ENCODE measurements at regions not wholly inside any gene's neighbourhood (a gene's known extent, or its start where the extent isn't known, plus 50 kb on each side); places are given as distances from the start of the nearest gene placed in this dataset.

DNA sequence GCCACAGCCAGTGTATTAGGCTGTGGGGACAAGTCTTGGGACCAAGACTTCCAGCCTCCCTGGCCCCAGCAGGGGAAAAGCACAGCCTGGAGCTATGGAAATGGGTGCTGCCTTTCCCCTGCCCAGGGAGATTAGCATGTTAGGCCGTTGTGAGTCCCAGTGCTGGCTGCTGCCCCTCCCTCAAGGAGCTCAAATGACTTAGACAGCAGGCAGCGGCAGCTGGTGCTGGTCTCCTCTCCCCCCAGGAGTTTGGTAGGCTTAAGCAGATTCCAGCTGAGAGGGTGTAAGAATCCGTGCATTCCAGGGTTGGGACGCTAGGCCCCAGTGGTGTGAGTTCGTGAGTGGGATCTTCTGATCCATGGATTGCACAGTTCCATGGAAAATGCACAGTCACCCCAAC is 301.5 kb upstream of the PHF14 start:
- DNase-seq (ENCODE audit: low spot score): peak; percentile 3

DNA sequence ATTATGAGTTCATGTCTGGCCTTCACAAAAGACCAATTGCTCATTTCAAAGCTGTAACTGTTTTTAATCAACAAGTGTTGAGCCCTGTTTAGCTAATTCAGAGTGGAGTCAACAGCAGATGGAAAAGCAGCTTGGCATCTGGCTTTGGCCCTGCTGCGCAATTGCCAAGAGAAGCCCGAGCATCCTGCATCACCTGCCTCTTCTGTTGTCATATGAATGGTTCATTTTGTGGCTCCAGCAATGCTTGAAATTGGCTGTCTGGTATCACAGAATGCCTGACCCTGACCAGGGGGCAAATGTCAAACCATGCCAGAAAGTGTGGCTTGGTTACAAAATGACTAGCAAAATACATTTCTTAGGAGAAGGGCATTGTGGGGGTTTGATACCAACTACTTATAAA is 296.5 kb upstream of the PHF14 start:
- no peak for DNase-seq (ENCODE audit: low spot score)

DNA sequence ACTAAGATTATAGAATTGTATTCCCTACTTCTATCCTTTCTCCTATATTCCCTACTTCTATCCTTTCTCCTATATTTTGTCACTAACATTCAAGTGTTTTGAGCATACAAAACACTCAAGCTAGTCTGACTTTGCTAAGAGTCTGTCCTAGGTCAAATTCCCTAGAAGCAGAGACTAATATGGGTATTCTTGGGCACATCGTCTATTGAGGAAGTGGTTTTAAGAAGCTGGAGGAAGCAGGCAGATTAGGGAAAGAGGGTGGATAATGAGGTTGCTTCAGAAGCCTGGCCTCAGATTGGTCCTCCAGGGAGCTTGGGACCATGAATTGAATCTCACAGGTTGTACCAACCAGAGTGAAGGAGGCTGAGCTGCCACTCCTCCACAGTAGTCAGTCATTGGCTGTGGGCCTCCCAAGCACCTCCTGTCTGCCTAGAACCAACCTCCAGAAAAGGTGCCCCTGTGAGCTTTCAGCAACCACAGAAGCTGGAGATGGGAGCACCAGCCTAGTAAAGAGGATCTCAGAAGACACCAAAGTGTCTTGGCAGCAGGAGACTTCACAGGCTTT is 295.9 kb upstream of the PHF14 start:
- DNase-seq (ENCODE audit: low spot score): no peak

DNA sequence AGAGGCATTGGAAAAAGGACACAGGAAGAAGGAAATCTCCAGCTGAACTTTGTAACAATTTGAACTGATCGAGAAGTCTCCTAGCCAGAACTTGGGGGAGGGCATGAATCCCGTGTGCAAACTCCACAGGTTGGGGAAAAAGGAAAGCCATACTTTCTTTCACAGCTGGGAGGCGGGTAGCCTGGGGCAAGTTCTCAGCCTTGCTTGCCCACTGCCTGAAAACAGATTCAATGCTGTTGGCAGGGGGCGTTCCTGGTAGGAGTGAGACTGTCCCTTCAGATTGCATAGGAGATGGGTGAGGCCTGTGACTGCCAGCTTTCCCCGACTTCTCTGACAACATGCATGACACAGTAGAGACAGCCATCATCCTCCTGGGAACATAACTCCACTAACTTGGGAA is 289.1 kb upstream of the PHF14 start:
- DNase-seq (ENCODE audit: low spot score): no peak

DNA sequence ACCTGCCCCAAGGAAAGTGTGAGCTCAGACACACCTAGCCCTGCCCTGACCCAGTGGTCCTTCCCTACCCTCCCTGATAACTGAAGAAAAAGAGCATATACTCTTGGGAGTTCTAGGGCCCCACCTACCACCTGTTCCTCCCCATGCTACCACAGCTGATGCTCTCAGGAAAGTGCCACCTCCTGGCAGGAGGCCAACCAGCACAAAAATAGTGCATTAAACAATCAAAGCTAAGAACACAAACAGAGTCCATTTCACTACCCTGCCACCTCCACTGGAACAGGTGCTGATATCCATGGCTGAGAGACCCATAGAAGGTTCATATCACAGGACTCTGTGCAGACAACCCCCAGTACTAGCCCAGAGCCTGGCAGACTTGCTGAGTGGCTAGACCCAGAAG is 288.6 kb upstream of the PHF14 start:
- DNase-seq (ENCODE audit: low spot score): no peak

DNA sequence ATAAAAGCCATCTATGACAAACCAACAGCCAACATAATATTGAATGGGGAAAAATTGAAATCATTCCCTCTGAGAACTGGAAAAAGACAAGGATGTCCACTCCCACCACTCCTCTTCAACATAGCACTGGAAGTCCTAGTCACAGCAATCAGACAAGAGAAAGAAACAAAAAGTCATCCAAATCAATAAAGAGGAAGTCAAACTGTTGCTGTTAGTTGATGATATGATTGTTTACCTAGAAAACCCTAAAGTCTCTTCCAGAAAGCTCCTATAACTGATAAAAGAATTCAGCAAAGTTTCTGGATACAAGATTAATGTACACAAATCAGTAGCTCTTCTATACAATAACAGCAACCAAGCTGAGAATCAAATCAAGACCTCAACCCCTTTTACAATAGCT is 285.1 kb upstream of the PHF14 start:
- DNase-seq (ENCODE audit: low spot score): no peak

DNA sequence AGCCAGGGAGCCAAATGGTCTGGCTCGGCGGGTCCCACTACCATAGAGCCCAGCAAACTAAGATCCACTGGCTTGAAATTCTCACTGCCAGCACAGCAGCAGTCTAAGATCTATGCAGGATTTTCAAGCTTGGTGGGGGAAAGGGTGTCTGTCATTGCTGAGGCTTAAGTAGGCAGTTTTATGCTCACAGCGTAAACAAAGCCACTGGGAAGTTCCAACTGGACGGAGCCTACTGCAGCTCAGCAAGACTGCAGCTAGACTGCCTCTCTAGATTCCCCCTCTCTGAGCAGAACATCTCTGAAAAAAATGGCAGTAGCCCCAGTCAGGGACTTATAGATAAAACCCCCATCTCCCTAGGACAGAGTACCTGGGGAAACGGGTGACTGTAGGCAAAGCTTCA is 277.6 kb upstream of the PHF14 start:
- DNase-seq (ENCODE audit: low spot score): no peak

DNA sequence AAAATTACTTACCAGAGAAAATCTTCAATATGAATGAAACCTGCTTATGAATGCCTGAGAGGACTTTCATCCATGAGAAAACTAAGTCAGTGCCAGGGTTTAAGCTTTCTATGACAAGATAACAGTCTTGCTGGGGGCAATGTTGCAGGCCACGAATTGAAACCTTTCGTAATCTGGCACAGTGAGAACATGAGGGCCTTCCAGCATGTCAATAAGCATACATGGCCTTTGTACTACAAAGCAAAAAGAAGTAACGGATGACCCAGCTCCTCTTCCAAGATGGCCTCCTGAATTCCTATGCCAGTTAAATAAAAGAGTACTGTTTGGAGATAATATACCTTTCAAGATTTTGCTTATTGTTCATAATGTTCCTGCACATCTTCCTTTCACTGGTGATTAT is 270.6 kb upstream of the PHF14 start:
- DNase-seq (ENCODE audit: low spot score): no peak

DNA sequence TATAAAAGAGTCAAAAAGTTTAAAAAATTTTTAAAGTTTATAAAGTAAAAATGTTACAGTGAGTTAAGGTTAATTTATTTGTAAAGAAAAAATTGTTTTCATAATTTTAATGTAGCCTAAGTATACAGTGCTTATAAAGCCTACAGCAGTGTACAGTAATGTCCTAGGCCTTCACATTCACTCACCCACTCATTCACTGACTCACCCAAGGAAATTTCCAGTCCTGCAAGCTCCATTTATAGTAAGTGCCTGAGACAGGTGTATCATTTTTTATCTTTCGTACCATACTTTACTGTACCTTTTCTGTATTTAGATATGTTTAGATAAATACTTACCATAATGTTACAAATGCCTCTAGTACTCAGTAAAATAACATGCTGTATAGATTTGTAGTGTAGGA is 269.7 kb upstream of the PHF14 start:
- no peak for DNase-seq (ENCODE audit: low spot score)

DNA sequence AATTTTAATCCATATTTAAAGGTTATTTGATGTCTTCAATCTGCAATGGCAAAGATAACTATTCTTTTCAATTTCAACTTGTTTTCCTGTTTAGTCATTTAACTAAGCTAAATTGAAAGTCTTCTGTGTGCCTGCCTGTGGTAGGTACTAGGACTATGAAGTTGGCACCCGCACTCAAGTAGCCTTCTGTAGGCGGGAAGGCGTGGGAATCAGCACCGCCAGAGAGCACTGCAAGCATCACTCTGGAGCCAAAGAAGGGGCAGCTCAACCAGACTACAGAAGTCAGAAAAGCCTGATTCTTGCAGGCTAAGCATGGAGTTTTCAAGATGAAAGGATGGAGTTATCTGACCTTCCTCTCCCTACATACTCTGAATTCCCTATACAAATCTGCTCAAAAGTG is 269.0 kb upstream of the PHF14 start:
- no peak for DNase-seq (ENCODE audit: low spot score)

DNA sequence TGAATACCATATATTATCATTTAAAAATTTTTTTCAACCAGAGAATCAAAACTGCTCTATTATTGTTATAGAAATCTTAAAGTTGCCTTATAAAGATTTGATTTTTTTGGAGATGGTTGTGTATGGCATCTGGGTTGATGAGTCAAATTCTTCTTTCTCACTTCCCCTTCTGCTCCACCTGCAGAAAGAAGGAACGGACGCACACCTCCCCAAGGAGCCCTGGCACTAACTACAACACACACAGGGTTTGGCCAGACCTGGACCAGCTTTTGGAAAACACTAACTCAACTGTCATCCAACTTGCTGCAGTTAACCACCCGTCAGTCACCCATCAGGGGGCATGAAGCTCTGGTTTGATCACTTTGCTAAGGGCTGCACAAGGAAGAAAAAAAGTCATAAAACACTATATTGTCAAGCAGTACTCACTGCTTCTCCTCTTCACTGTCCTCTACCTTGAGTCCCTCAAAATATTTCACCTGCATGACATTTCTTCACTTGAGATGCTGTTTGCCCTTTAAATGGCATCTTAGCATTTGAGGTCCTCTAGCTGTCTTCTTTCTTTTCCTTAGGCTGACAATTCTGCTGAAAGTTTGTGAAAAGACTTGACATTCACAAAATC is 266.7 kb upstream of the PHF14 start:
- no peak for DNase-seq (ENCODE audit: low spot score)

DNA sequence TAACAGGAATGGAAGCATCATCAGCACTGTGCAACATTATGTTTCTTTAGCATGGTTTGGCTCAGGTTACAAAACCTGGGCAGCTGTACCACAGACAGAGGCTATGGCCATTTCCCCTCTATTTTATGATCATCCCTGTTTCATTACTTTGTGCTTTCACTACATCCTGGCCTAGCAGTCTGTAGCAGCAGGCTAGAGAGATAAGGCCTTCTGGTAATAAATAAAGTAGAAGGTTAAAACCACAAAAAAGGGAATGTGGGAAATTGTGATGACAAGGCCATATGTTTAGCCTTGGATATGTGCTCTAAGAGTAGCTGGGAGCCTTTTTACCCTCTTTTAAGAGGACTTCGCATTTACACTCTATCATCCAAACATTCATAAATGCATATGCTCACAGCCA is 266.2 kb upstream of the PHF14 start:
- DNase-seq (ENCODE audit: low spot score): no peak

DNA sequence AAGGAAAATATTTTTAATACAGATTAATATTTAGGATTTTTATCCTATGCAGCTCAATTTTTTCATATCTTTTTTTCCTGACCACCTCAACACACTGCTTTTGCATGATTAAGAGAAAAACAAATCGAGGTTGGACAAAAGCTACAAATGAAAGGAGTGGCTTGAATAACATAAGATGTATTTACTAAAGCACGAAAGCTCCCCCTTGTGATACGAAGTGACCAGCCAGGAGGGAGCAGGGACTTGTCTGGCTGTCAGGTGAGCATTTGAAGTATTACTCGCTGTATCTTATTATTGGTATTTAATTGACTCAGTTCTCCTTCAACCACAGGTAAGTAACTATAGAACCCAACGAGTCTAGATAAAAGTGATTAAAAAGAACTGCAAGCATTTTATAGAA is 265.2 kb upstream of the PHF14 start:
- DNase-seq (ENCODE audit: low spot score): peak; percentile 38

DNA sequence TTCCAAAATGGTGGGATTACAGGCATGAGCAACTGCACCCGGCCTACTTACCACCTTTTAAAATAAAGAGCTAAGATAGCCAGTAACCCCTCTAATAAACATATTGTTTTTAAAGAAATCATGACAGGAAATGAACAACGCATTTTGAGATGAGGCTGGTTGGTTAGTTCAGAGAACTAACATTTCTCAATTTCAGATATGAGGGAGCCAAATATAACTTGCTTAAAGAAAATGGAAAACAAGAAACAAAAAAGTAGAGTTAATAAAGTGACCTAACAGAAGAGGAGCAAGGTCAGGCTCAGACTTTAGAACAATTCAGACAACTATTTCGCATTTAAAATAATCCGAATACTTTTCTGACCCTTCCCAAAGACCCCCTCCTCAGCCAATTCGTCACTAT is 254.9 kb upstream of the PHF14 start:
- DNase-seq (ENCODE audit: low spot score): no peak

DNA sequence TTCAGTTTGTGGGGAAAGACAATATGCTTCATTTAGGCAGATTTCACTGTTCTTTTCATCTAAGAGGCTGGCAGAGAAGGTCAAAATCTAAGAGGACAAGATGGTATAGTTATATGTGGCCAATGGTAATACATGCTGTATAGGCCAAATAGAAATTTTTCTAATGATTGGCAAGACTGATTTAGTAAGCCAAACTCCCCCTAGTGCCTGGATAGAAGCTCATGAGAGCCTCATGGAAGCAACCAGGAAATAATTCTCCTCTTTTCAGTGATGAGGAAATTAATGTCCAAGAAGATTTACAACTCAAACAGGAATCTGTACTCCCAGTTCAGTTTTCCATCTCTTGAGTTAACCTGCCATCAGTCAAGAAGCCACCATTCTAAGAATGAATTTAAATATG is 253.6 kb upstream of the PHF14 start:
- no peak for DNase-seq (ENCODE audit: low spot score)

DNA sequence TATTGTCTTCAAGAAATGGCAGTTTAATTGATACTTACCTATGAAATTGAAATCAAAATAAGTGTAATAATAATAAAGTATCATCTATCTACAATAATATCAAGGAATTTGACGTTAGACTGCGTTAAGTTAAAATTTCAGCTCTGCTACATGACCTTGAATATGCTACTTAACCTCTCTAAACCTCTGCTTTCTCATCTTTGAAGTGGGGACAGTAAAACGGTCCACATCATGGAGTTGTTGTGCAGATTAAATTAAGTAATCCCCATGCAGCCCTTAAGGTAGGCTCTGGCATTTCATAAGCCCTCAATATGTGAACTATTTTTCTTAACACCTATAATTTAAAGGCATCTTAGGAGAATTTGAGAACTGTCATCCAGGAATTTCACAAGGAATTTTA is 252.4 kb upstream of the PHF14 start:
- no peak for DNase-seq (ENCODE audit: low spot score)

DNA sequence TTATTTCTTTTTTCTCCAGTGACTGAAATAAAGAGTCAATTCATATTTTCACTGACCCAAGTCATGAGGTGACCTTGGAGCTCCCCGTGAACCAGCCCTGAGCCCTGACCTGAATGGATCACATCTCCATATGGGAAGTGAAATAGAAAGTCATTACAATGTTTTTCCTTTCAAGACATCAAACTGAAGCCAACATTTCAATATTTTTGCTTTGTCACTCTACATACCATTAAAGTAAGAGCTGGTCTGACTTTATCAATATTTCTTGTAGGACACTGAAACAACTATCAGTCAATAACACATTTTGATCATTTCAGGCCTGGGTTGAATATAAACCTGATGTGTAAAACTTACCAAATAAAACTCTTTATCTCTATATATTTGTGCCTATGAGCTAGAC is 249.8 kb upstream of the PHF14 start:
- DNase-seq (ENCODE audit: low spot score): no peak

DNA sequence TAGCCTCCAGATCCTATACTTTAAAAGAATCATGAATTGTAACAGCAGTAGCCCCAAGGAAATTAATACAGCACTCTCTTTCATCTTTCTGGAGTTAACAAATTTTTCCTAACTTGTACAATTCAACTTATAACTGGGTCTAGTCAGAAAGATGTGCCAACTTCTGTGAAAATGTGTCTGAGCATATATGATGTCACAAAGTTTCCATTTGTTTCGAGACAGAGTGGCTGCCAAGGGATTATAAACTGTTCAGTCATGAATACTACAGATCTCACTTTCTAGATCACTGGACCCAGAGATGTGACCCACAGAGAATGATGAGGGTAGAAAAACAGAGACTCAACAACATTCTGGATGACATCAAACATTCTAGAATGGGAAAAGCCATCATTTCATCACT is 249.2 kb upstream of the PHF14 start:
- DNase-seq (ENCODE audit: low spot score): no peak

DNA sequence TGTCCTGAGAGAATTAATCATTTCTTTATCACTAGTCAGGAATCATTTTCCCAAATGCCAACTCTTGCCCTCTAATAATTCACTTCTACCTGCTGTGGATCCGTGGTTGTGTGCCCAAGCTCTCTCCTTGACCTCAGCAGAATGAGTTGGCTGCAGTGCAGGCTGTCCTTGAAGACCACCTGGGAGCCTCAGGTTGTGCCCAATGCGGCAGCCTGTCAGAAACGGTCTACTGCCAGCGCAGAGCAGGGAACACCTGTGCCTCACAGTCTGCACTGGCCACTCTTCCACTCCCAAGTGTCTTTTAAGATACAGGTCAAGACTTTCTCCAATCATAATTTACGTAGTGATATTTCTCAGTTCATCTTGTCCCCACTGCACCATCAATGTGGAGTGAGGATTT is 246.0 kb upstream of the PHF14 start:
- DNase-seq (ENCODE audit: low spot score): no peak

DNA sequence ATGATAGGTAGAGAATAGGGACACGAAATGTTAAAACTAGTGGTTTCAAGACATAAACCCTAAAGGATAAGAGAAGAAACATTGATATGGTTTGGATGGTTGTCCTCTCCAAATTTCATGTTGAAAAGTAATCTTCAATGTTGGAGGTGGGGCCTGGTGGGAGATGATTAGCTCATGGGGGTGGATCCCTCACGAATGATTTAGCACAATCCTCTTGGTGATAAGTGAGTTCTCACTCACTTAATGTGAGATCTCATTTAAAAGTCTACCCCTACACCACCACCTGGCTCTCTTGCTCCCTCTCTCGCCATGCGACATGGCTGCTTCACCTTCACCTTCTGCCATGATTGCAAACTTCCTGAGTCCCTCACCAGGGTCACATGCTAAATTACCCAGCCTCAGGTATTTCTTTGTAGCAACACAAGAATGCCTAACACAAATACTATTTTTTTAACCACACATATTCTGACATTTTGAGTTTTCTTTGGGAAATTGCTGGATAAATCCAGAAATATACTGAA is 242.4 kb upstream of the PHF14 start:
- DNase-seq (ENCODE audit: low spot score): no peak

DNA sequence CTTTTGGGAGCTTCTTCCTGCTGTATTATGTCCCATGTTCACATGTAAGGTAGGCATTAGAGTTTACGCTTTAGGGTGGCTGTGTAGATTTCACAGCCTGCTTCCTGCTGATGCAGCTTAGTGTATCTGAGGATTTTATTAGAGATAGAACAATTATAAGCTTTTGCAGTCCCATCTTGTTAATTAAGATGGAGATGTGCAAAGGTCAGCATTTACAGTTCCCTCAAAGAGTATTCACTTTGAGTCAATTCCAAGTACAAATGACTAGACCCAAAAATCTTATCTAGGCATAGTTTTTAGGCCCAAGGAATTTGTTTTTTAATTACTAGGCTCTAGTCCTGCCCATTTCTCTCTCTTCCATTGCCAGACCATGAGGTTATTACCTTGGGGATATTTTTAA is 239.9 kb upstream of the PHF14 start:
- no peak for DNase-seq (ENCODE audit: low spot score)

DNA sequence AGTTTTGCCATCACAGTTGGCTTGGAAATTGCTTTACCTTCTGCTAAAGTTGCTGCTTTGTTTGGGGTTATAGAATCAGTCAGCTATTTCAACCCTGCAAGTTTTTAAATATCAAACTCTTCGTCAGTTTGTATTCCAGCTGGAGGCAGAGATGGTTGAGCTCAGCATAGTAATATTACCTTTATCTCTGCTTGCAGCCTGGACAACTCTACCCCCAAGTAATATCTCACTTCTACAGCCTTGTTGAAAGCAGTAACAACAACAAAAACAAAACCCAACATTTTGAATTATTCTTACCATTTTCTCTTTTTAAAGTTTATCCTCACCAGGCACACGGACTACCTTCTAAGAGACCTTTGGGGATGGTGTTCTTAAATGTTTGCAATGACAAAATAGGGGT is 239.1 kb upstream of the PHF14 start:
- DNase-seq (ENCODE audit: low spot score): no peak

DNA sequence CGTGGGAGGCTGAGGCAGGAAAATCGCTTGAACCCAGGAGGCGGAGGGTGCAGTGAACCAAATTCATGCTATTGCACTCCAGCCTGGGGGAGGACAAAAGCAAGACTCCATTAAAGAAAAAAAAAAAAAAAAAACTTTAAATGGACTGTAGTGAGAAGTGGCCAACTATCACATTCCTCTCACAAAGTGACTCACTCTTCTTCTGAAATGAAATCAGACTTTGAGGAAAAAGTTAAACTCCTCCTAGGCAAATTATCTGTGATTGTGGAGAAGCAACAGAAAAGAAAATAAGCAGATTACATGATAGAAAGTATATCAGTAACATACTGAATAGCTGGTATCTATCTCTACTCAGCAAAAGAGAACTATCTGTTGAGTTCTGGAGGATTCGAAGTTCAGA is 234.3 kb upstream of the PHF14 start:
- DNase-seq (ENCODE audit: low spot score): no peak

DNA sequence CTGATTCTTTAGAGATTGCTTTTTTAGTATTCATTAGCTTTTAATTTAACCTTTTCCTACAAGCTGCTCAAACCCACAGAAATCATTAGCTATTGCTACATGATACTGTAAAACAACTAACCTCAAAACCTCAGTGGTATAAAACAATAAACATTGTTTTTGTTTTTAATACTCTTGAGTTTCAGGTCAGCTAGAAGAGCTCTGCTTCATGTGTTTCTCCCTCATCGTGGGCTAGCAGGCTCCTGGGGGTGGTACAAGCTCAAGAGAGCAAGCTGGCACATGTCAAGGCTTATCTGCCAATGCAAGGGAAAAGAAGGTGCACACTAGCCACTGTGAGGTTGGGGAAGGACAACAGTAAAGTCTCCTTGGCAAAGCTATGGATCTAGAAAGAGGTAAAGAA is 232.9 kb upstream of the PHF14 start:
- DNase-seq (ENCODE audit: low spot score): no peak

Measured in SK-N-DZ (cell line).